Activated T-cell treated with anti-CD3 and anti-CD28 coated beads, Interleukin-2, amount 50 U/mL, for 24 hours (primary cell): ENCODE measurements at regions not wholly inside any gene's neighbourhood (a gene's known extent, or its start where the extent isn't known, plus 50 kb on each side); places are given as distances from the start of the nearest gene placed in this dataset.

Experiments used
- DNase-seq: peaks from one replicate; pipeline ENCODE4 v3.0.0-alpha.2; 2020
- H3K27ac Mint-ChIP-seq: 2 replicates; pipeline ENCODE4 v1.8.0; 2020; ENCODE audit warnings: mild to moderate bottlenecking, mixed read lengths
- H3K27me3 Mint-ChIP-seq: 2 replicates; pipeline ENCODE4 v1.8.0; 2020; ENCODE audit warnings: mixed read lengths
- H3K36me3 Mint-ChIP-seq: 2 replicates; pipeline ENCODE4 v1.8.0; 2020; ENCODE audit warnings: low read depth, mixed read lengths
- H3K4me1 Mint-ChIP-seq: 2 replicates; pipeline ENCODE4 v1.8.0; 2020; ENCODE audit warnings: low read depth, mixed read lengths
- H3K4me3 Mint-ChIP-seq: 2 replicates; pipeline ENCODE4 v1.8.0; 2020; ENCODE audit warnings: mild to moderate bottlenecking, moderate library complexity, mixed read lengths
- H3K9me3 Mint-ChIP-seq: 2 replicates; pipeline ENCODE4 v1.8.0; 2020; ENCODE audit warnings: mixed read lengths

DNA sequence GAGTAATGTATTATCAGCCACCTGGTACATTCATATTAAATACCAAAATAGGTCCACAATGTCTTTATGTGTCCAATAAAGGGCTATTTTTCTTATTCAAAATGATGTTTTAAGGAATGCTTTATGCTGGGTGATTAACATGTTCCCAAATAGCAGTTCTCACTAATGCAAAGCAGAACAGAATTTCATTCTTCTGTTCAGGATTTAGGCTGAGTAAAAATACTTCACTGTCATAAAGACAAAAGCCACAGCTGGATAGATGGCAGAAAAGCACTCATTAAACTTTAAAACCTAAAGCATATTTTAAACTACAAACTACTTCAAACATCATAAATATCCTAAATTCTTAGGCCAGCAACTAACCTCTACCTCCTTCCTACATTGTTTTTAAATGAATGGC is 244.0 kb downstream of the TMA16 start:
- H3K27ac Mint-ChIP-seq, result no peak overlapping the region
- no peak overlapping the region for H3K4me3 Mint-ChIP-seq
- H3K36me3 Mint-ChIP-seq, result no peaks in the 10 kb centered on the region
- H3K27me3 Mint-ChIP-seq, result no peaks in the 10 kb centered on the region
- H3K9me3 Mint-ChIP-seq, result no peaks in the 10 kb centered on the region
- H3K4me1 Mint-ChIP-seq, result no peaks in the 10 kb centered on the region
- no peak for DNase-seq

GRCh38 chr4:163744861-163745260 is 250.4 kb downstream of the TMA16 start:
- Mint-ChIP-seq H3K4me3 (no peak overlapping the region), H3K27me3 (peaks cover 16% of the 10 kb centered on the region), H3K36me3 (no peaks in the 10 kb centered on the region), H3K9me3 (no peaks in the 10 kb centered on the region), H3K4me1 (no peaks in the 10 kb centered on the region), H3K27ac (no peak overlapping the region)
- DNase-seq, result no peak

GRCh38 chr4:163747293-163747692 is 252.8 kb downstream of the TMA16 start:
- no peak for DNase-seq
- H3K9me3 Mint-ChIP-seq, result no peaks in the 10 kb centered on the region
- H3K27me3 Mint-ChIP-seq, result peaks cover 16% of the 10 kb centered on the region
- H3K27ac Mint-ChIP-seq, result no peak overlapping the region
- no peaks in the 10 kb centered on the region for H3K4me1 Mint-ChIP-seq
- H3K4me3 Mint-ChIP-seq, result no peak overlapping the region
- H3K36me3 Mint-ChIP-seq, result no peaks in the 10 kb centered on the region

DNA sequence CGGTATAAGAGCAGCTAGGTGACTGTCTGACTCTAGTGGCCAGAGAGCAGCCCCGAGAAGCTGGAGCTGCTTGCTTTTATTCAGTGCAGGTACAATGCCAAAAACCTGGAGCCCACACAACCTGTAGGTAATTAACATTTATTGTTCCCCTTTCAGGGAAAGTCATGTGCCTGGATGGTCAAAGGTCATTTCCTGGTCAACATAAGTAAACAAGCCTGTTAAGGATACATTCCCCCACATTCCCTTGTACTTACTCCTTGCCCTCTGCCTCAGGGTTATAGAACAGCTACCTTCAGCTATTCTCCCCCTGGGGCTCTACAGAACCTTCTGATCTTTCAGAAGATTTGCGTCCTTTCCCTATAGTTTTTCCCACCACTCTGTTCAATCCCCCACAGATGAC is 253.4 kb downstream of the TMA16 start:
- H3K27me3 Mint-ChIP-seq, result peaks cover 16% of the 10 kb centered on the region
- H3K9me3 Mint-ChIP-seq, result no peaks in the 10 kb centered on the region
- no peaks in the 10 kb centered on the region for H3K4me1 Mint-ChIP-seq
- no peak overlapping the region for H3K4me3 Mint-ChIP-seq
- no peaks in the 10 kb centered on the region for H3K36me3 Mint-ChIP-seq
- H3K27ac Mint-ChIP-seq, result no peak overlapping the region
- no peak for DNase-seq

DNA sequence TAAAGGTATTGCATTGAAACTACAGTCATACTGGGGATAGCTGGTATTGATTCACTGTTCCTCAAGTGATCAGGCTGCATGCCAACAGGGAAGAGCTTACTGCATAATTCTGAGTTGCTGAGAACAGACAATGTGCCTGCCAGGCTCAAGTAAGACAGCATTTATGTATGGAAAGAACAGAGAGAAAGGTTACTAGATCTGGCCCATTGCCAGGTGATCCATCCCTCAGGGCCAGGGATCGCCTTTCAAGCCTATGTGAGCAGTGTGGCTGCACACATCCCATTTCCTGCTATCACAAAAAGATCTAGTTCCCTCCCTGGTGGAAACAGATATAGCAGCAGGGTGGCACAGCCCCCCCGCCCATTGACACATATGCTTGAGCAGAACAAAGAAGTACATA is 254.0 kb downstream of the TMA16 start:
- no peak for DNase-seq
- H3K4me1 Mint-ChIP-seq, result no peaks in the 10 kb centered on the region
- H3K27ac Mint-ChIP-seq, result no peak overlapping the region
- H3K27me3 Mint-ChIP-seq, result peaks cover 16% of the 10 kb centered on the region
- no peaks in the 10 kb centered on the region for H3K36me3 Mint-ChIP-seq
- H3K4me3 Mint-ChIP-seq, result no peak overlapping the region
- no peaks in the 10 kb centered on the region for H3K9me3 Mint-ChIP-seq

DNA sequence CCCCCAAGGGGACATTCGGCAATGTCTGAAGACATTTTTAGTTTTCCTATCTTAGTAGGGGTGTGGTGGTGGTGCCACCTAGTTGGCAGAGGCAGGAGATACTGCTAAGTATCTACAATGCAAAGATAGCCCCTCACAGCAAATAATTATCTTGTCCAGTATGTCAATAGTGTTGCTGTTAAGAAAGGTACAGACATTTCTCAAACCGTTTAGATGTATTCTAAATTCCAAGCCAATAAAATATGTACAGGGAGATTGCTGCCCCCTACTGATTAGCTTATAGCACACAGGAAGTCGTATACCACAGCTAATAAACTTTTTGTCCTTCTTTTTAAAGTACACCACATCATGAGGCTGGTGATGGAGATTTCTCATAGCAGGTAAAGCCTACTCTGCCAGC is 260.5 kb downstream of the TMA16 start:
- no peak overlapping the region for H3K4me3 Mint-ChIP-seq
- no peaks in the 10 kb centered on the region for H3K27me3 Mint-ChIP-seq
- peaks cover 2% of the 10 kb centered on the region for H3K4me1 Mint-ChIP-seq

DNA sequence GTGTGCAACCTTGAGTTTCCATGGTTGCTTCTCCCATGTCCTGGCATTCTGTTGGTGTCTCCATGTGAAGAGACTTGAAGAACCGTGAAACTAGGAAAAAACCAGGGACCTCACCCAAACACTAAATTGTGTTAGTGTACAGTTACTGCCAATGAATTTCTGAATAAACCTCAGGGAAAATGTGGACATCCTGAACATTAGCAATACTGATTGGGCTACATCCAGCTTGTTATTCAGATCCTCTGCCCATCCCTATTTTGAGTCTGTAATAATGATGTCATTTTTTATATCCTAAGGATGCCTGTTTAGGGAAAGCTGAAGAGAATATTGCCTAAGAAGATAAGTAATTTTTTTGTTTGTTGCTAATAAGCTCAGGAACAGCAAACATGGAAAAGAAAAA is 262.7 kb downstream of the TMA16 start:
- DNase-seq, result no peak
- Mint-ChIP-seq H3K4me1 (peaks cover 2% of the 10 kb centered on the region), H3K27ac (no peak overlapping the region), H3K9me3 (no peaks in the 10 kb centered on the region), H3K4me3 (no peak overlapping the region), H3K36me3 (no peaks in the 10 kb centered on the region), H3K27me3 (no peaks in the 10 kb centered on the region)

More for the DNA sequence above, 260.5 kb downstream of the TMA16 start:
- no peak for DNase-seq
- Mint-ChIP-seq H3K9me3 (no peaks in the 10 kb centered on the region), H3K36me3 (no peaks in the 10 kb centered on the region), H3K27ac (no peak overlapping the region)

- H3K27me3 Mint-ChIP-seq, result no peaks in the 10 kb centered on the region
- DNase-seq, result no peak
- peaks cover 2% of the 10 kb centered on the region for H3K4me1 Mint-ChIP-seq
Observed at GRCh38 chr4:163758032-163758431, 263.5 kb downstream of the TMA16 start.

DNA sequence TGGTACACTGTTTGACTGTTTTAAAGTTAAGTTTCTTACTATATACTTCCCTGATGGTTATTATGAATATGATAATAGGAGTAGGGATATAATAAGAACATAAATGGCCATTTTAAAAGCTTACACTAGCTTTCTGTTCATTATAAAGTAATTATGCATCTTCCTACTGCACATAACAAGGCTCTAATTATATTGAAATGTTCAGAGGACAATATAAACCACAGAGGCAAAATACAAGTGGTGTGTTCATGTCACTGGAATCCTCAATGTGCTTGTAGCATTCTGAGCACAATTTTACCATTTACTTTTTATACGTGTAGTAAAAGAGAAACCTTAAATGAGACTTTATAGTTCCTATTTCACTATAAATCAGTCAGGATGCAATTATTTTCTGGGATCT is 268.3 kb downstream of the TMA16 start:
- no peaks in the 10 kb centered on the region for H3K36me3 Mint-ChIP-seq
- H3K27me3 Mint-ChIP-seq, result no peaks in the 10 kb centered on the region

More at GRCh38 chr4:163758032-163758431, 263.5 kb downstream of the TMA16 start:
- H3K9me3 Mint-ChIP-seq, result no peaks in the 10 kb centered on the region
- H3K27ac Mint-ChIP-seq, result no peak overlapping the region
- no peak overlapping the region for H3K4me3 Mint-ChIP-seq
- no peaks in the 10 kb centered on the region for H3K36me3 Mint-ChIP-seq

GRCh38 chr4:163764569-163764968 is 270.1 kb downstream of the TMA16 start:
- H3K36me3 Mint-ChIP-seq, result no peaks in the 10 kb centered on the region
- no peaks in the 10 kb centered on the region for H3K9me3 Mint-ChIP-seq
- no peaks in the 10 kb centered on the region for H3K27me3 Mint-ChIP-seq
- no peak for DNase-seq
- H3K27ac Mint-ChIP-seq, result no peak overlapping the region
- H3K4me3 Mint-ChIP-seq, result no peak overlapping the region
- H3K4me1 Mint-ChIP-seq, result no peaks in the 10 kb centered on the region

More for the DNA sequence above, 268.3 kb downstream of the TMA16 start:
- H3K4me1 Mint-ChIP-seq, result no peaks in the 10 kb centered on the region
- no peaks in the 10 kb centered on the region for H3K9me3 Mint-ChIP-seq
- H3K4me3 Mint-ChIP-seq, result no peak overlapping the region
- no peak overlapping the region for H3K27ac Mint-ChIP-seq
- no peak for DNase-seq

DNA sequence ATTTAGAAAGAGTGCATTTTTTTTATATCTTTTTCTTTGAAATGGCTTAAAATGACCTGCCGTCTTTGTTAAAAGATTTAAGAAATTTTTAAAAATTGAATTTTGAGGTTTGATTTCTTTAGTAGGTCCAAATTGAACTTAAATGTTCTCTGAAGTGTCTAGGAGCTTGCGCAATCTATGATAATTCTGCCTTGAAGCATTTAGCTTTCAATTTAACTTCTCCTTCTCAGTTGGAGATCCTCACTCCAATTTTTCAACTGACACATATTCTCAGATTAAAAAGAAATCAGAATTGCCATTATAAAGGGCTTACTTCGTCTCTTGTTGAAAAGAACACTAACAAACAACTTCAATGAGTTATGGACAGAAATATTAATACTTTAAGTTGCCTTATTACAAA is 273.5 kb downstream of the TMA16 start:
- Mint-ChIP-seq H3K27me3 (no peaks in the 10 kb centered on the region), H3K4me3 (no peak overlapping the region), H3K27ac (no peak overlapping the region), H3K36me3 (no peaks in the 10 kb centered on the region), H3K9me3 (no peaks in the 10 kb centered on the region), H3K4me1 (no peaks in the 10 kb centered on the region)
- no peak for DNase-seq

DNA sequence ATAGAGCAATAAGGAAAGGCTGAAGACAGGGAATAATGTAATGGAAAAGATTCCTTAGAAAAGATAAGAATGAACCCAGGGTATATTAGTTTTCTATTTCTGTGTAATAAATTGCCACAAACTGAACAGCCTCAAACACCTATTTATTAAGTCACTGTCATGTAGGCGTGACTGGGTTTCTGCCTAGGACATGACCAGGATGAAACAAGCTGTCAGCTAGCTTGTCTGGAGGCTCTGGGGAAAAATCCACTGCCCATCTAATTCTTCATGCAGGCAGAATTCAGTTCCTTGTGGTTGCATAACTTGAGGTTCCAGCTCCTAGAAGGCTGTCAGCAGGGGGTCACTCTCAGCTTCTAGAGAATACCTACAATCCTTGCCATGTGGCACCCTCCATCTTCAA is 277.7 kb downstream of the TMA16 start:
- DNase-seq, result no peak
- no peaks in the 10 kb centered on the region for H3K27me3 Mint-ChIP-seq
- H3K36me3 Mint-ChIP-seq, result no peaks in the 10 kb centered on the region
- H3K27ac Mint-ChIP-seq, result no peak overlapping the region
- H3K4me1 Mint-ChIP-seq, result no peaks in the 10 kb centered on the region
- no peak overlapping the region for H3K4me3 Mint-ChIP-seq
- no peaks in the 10 kb centered on the region for H3K9me3 Mint-ChIP-seq

DNA sequence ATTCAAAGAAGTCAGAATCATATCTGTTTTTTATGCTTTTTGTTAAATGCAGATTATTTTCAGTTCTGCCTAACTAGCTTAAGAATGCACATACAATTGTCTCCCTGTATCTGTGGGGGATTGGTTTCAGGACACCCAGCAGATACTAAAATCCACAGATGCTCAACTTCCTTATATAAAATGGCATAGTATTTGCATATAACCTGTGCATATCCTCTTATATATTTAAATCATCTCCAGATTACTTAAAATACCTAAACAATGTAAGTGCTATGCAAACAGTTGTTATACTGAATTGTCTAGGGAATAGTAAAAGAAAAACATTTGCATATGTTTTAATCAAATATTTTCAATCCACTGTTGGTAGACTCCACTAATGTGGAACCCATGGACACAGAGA is 279.4 kb downstream of the TMA16 start:
- H3K36me3 Mint-ChIP-seq, result no peaks in the 10 kb centered on the region
- H3K27ac Mint-ChIP-seq, result no peak overlapping the region
- no peak for DNase-seq
- no peaks in the 10 kb centered on the region for H3K27me3 Mint-ChIP-seq
- H3K4me1 Mint-ChIP-seq, result no peaks in the 10 kb centered on the region
- H3K4me3 Mint-ChIP-seq, result no peak overlapping the region
- H3K9me3 Mint-ChIP-seq, result no peaks in the 10 kb centered on the region

DNA sequence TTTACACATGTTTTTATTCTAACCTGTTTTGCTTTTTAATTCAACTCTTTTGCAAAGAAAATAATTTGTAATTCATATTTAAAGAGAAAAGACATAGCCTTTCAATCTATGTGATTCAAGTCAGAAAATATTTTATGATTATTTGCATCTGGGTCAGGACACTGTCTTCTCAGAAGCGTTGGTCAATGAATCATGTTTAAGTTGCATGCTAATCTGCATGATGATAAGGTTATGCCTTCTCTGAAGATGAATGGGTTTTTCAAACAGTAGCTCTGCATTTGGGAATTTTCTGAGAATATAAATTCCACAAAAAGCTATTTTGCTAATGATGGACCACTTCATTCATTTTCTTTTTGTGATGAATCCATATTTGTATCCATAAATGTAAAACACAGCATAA is 282.5 kb downstream of the TMA16 start:
- DNase-seq, result no peak
- no peaks in the 10 kb centered on the region for H3K9me3 Mint-ChIP-seq
- no peaks in the 10 kb centered on the region for H3K4me1 Mint-ChIP-seq
- no peak overlapping the region for H3K4me3 Mint-ChIP-seq
- H3K27me3 Mint-ChIP-seq, result peaks cover 3% of the 10 kb centered on the region
- H3K36me3 Mint-ChIP-seq, result no peaks in the 10 kb centered on the region
- no peak overlapping the region for H3K27ac Mint-ChIP-seq

DNA sequence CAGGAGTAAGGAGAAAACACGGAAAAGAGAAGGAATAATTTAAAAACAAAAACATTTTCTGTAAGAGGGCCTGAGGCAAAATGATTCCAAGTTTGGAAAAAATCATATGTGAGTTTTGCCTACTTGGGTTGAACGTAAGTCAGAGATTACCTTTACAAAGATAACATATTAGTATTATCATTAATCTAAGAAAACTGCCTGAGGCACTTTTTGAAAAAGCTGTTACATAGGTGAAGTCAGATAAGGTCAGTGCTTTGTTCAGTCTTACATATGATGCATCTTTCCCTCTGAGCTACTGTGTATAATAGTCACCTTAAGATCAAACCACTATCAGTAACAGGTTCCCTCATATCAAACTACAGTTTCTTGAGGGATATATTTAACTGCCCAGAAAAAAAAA is 287.2 kb downstream of the TMA16 start:
- Mint-ChIP-seq H3K4me3 (no peak overlapping the region), H3K27me3 (peaks cover 3% of the 10 kb centered on the region), H3K4me1 (no peaks in the 10 kb centered on the region), H3K36me3 (no peaks in the 10 kb centered on the region), H3K9me3 (no peaks in the 10 kb centered on the region), H3K27ac (no peak overlapping the region)
- no peak for DNase-seq

DNA sequence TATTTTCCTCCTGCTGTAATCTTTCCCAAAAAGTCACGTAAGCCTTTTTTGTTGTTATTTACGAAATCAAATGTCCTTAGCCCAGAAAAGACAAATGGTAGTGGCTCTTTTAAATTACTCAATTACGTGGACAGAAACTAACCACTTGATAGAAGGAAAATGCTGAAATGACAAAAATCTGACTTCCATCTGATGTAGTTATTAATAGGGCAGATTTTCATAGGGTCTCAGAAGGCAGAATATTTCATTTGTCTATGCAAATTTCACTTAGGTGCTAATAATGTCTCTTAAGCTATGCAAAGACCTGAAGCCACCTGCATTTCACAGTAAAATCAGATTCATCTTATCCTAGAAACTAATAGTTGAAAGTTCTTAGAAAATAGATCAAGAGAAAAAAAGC is 295.7 kb downstream of the TMA16 start:
- H3K27me3 Mint-ChIP-seq, result no peaks in the 10 kb centered on the region
- H3K36me3 Mint-ChIP-seq, result no peaks in the 10 kb centered on the region
- no peaks in the 10 kb centered on the region for H3K4me1 Mint-ChIP-seq

More for the DNA sequence above, 295.7 kb downstream of the TMA16 start:
- H3K4me3 Mint-ChIP-seq, result no peak overlapping the region
- H3K27ac Mint-ChIP-seq, result no peak overlapping the region
- no peak for DNase-seq
- H3K9me3 Mint-ChIP-seq, result no peaks in the 10 kb centered on the region
